Calu3 (cell line): ENCODE measurements at regions not wholly inside any gene's neighbourhood (a gene's known extent, or its start where the extent isn't known, plus 50 kb on each side); places are given as distances from the start of the nearest gene placed in this dataset.

Experiments
- BruUV-seq: library from RNA; stranded (reverse); fragments of 400-500 nt; replicated peaks from 2 replicates; lab custom pipeline; 2021; lab: Mats Ljungman, UMichigan
- CTCF ChIA-PET: fragments of 300-600 bp; sonication (Branson Sonifier 250); formaldehyde crosslinking; loops from one replicate; lab custom pipeline; 2022; ENCODE audit warnings: antibody characterized with exemption; lab: Charles Lee
- DNase-seq: peaks from one replicate; pipeline ENCODE4 v3.0.0; 2022
- H3K27ac Mint-ChIP-seq: one replicate; pipeline ENCODE4 v1.8.0; 2022; ENCODE audit warnings: mixed read lengths; ENCODE audit not compliant: unreplicated experiment
- H3K27me3 Mint-ChIP-seq: one replicate; pipeline ENCODE4 v1.8.0; 2022; ENCODE audit warnings: mixed read lengths; ENCODE audit not compliant: unreplicated experiment
- H3K36me3 Mint-ChIP-seq: one replicate; pipeline ENCODE4 v1.8.0; 2022; ENCODE audit warnings: mild to moderate bottlenecking, moderate library complexity, mixed read lengths; ENCODE audit not compliant: insufficient read depth, unreplicated experiment
- H3K4me1 Mint-ChIP-seq: one replicate; pipeline ENCODE4 v1.8.0; 2022; ENCODE audit warnings: mild to moderate bottlenecking, low read depth, mixed read lengths; ENCODE audit not compliant: unreplicated experiment
- H3K4me3 Mint-ChIP-seq: one replicate; pipeline ENCODE4 v1.8.0; 2022; ENCODE audit warnings: mild to moderate bottlenecking, low read depth, moderate library complexity, mixed read lengths; ENCODE audit not compliant: unreplicated experiment
- H3K9me3 Mint-ChIP-seq: one replicate; pipeline ENCODE4 v1.8.0; 2022; ENCODE audit warnings: low read depth, mixed read lengths; ENCODE audit not compliant: unreplicated experiment
- intact Hi-C: fragments of 100-400 bp; cut with micrococcal nuclease; formaldehyde crosslinking; loops from one replicate; pipeline ENCODE4 v1.10.0; 2022; ENCODE audit not compliant: unreplicated experiment
- TF ChIP-seq, protein P1 (sequence below): fragments of 200-600 bp; IDR thresholded peaks from one replicate; pipeline ENCODE4 v1.8.0; 2022; ENCODE audit warnings: antibody characterized with exemption; ENCODE audit not compliant: unreplicated experiment

DNA sequence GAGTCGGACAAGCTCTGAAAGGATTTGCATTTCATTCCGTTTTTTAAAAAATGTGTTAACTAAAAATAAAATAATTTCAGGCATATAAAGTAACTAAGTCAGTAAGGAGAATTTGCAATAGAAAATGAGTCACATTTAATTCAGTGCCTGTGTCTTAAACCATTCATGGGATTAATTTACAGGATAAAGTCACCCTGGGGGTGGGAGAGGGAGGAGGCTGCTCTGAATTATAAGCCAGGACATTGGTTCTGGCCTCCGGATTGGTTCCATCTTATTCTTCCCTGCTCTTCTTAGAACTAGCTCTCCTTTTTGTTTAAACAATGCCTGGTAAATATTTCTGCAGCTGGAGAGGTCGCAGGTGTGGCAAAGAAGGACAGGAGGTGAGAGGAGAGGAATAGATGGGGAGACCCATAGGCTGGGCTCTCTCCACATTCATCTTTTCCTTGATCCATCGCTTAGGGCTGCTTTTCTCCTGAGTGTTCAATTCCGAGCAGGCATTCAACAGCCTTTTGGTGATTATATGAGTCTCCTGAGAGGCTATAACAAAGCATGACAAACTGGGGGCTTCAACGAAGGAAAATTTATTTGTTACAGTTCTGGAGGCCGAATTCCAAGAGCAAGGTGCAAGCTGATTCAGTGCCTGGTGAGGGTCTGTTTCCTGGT lies 319.2 kb downstream of the PHKB start:
- Mint-ChIP-seq H3K27me3 (peaks cover 42% of the 10 kb centered on the region), H3K4me3 (peak overlapping the region; percentile 55), H3K36me3 (no peaks in the 10 kb centered on the region), H3K27ac (no peak overlapping the region), H3K9me3 (peaks cover 3% of the 10 kb centered on the region), H3K4me1 (peaks cover 10% of the 10 kb centered on the region)
- no peak for DNase-seq
- CTCF ChIA-PET: no interaction called here
- intact Hi-C loops: no loop called here
- BruUV-seq: no TSS peak
- TF ChIP-seq, protein P1, sequence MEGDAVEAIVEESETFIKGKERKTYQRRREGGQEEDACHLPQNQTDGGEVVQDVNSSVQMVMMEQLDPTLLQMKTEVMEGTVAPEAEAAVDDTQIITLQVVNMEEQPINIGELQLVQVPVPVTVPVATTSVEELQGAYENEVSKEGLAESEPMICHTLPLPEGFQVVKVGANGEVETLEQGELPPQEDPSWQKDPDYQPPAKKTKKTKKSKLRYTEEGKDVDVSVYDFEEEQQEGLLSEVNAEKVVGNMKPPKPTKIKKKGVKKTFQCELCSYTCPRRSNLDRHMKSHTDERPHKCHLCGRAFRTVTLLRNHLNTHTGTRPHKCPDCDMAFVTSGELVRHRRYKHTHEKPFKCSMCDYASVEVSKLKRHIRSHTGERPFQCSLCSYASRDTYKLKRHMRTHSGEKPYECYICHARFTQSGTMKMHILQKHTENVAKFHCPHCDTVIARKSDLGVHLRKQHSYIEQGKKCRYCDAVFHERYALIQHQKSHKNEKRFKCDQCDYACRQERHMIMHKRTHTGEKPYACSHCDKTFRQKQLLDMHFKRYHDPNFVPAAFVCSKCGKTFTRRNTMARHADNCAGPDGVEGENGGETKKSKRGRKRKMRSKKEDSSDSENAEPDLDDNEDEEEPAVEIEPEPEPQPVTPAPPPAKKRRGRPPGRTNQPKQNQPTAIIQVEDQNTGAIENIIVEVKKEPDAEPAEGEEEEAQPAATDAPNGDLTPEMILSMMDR: no peak

DNA sequence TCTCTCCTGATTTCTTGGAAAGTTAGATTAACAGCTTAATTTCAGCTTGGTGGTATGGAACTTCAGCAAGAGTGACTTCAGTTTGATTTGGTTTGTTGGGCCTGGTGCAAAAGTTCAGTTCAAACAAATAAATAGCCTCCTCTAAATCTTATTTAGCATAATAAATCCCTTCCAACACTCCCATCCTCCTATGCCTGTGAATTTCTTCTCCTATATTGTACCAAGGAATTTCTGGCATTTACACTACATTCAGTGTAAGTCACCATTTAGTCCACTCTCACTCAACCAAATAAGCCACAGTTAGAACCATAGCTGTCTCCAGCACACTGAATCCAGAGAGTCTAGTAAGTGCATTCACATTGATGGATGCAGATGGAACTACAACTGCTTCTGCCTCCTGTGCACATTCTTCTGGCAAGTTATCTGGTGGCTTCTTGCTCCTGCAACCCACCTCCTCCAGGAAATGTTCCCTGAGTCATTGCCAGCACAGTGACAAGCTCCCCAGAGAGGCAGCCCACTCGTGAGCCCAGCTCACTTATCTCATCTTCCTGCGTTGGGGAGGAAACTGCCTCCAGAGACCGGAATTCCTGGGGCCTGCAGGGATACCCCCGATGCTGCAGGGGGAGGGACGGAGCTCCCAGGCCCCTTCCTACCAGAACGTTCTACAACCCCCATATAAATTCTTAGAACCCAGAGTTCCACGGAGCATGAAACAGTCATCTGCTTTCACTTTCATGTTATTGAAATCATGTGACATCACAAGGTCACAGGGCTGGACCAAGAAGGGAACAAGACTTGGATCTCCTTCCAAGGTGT lies 318.3 kb downstream of the PHKB start:
- Mint-ChIP-seq H3K4me1 (peaks cover 10% of the 10 kb centered on the region), H3K27me3 (peaks cover 32% of the 10 kb centered on the region), H3K9me3 (peaks cover 3% of the 10 kb centered on the region), H3K36me3 (no peaks in the 10 kb centered on the region), H3K4me3 (peak overlapping the region; percentile 55), H3K27ac (no peak overlapping the region)
- intact Hi-C loops: no loop called here
- DNase-seq: peak; percentile 6
- TF ChIP-seq, protein P1: no peak
- no TSS peak for BruUV-seq
- CTCF ChIA-PET: no interaction called here

DNA sequence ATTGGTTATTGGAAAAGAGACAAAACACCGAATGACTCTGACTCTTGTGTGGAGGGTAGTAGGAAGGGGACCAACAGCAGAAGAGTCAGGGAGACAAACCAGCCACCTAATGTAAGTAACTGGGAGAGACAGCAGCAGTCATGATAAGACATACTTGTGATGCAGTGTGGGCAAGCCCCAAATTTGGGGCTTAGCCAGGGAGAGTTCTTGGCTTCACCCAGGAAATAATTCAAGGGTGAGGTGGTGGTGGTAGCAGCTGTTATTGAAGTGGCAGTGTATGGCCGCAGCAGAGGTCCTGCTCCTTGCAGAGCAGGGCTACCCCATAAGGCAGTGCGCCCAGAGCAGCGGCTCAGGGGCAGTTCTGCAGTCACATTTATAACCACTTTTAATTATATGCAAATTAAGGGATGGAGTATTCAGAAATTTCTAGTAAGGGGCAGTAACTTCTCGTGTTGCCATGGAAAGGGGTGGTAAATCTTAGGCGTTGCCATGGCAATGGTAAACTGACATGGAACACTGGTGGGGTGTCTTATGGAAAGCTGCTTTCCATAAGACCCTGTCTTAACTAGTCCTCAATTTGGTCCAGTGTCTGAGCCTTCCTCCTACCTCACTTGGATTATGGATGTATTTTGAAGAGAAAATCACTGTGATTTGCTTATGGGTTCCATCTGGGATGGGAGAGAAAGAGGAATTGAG lies 317.1 kb downstream of the PHKB start:
- no peak for DNase-seq
- TF ChIP-seq, protein P1: no peak
- Mint-ChIP-seq H3K9me3 (peaks cover 3% of the 10 kb centered on the region), H3K36me3 (no peaks in the 10 kb centered on the region), H3K27me3 (peaks cover 21% of the 10 kb centered on the region), H3K4me3 (no peak overlapping the region), H3K27ac (no peak overlapping the region), H3K4me1 (peaks cover 10% of the 10 kb centered on the region)
- intact Hi-C loops: no loop called here
- no TSS peak for BruUV-seq
- CTCF ChIA-PET: no interaction called here

DNA sequence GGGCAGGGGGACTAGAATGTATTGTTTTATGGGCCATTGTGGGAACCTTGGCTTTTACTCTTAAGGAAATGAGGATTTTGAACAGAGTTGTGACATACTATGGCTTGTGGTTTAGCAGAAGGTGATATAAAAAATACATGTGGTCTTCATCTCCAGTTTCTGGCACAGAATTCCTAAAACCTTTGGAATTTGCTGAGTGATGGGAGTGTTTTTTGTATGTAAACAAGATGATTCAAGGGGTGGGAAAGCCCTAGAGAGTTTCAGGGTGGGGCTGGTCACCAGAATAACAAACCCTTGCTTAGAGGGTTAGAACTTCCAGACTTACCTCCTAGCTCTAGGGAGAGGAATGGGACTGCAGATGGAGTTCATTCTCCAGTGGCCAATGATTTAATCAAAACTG lies 316.1 kb downstream of the PHKB start:
- Mint-ChIP-seq H3K36me3 (no peaks in the 10 kb centered on the region), H3K4me1 (peaks cover 10% of the 10 kb centered on the region), H3K9me3 (peaks cover 3% of the 10 kb centered on the region), H3K4me3 (no peak overlapping the region), H3K27me3 (peaks cover 11% of the 10 kb centered on the region), H3K27ac (no peak overlapping the region)
- intact Hi-C loops: no loop called here
- CTCF ChIA-PET: no interaction called here
- TF ChIP-seq, protein P1: no peak
- no TSS peak for BruUV-seq
- no peak for DNase-seq
